HCEC 1CT (cell line): ENCODE measurements at regions not wholly inside any gene's neighbourhood (a gene's known extent, or its start where the extent isn't known, plus 50 kb on each side); places are given as distances from the start of the nearest gene placed in this dataset.
A peak's percentile ranks its signal among the peaks of the same experiment; 100 is the strongest.
"Not testable (repeated sequence)": the region's sequence is repeated elsewhere in the genome, so short reads cannot be mapped to it uniquely, and the experiment has no call there.

Experiments used
- DNase-seq: peaks from one replicate; pipeline ENCODE4 v3.0.0-alpha.2; 2017

DNA sequence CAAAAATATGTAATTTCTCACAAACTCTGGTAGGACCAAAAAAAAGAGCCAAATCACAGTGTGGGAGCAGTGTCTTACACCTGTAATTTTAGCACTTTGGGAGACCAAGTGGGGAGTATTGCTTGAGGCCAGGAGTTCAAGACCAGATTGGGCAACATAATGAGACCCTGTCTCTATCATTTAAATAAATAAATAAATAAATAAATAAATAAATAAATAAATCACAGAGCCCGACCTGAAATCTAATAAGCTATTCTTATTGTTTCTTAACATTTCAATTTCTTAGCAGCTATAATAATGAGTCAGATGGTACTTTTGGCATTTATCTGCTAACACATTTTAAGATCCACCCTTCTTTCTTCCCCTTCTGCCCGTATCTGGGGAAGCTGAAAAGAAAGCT lies 1229.6 kb downstream of the SUCLG1 start:
- DNase-seq = no peak

DNA sequence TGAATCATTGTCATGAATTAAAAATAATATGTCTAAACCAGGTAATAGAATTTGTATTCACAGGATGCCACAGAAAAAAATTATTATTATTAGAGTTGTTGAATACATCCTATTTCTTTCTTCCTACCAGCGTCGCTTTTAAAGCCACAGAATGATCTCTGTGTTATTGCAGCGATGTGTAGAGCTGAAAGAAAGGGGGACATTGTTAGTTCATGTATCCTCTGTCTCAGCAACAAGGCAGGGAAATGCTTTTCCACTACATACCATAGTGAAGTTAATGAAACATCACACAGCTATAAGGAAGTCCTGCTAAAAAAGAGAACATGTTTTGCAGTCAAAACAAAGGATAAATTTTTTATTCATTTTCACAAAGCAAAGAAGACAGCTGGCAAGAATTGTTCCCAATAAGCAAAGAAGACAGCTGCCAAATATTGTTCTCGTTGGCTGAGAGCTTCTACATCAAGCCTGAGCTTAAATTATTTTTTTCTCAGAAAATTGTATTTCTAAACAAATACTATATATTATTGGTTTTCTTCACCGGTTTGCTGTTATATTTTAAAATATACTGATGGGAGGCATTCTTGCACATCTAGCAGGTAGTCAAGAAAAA lies 1234.4 kb downstream of the SUCLG1 start:
- DNase-seq = no peak

DNA sequence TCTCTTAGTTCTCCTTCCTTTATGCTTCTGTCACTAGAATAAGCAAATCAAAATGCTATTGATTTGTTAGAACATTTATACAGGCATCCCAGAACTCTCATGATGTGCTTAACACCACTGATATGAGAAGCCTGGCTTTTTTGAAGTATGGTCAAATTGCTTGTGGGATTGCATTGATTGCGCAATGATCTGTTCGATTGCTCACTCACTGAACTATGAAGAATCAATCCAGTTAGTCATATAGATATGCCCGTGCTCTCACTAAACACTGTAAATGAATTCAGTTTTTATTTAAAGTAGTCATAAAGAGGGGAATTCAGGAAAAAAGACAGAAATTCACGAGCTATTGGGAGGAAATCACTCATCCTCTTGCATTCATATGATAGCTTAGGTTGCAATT lies 1237.8 kb downstream of the SUCLG1 start:
- DNase-seq = peak; percentile 65

DNA sequence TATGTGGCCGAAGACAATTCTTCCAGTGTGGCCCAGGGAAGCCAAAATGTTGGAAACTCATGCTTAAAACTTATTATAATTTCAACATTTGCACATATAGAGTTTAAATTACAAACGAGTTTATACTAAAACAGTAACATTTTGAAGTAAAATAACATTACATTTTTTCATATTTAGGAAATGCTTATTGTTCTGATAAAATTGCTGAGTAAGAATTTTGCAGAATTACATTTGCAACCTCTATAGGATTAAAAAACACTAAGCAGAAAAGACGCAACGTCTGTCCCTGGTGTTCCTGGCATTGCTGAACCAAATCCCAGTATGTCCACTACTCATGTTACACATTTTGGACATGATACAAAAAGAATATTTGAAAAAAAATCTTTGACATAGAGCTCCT lies 1241.2 kb downstream of the SUCLG1 start:
- DNase-seq = no peak

DNA sequence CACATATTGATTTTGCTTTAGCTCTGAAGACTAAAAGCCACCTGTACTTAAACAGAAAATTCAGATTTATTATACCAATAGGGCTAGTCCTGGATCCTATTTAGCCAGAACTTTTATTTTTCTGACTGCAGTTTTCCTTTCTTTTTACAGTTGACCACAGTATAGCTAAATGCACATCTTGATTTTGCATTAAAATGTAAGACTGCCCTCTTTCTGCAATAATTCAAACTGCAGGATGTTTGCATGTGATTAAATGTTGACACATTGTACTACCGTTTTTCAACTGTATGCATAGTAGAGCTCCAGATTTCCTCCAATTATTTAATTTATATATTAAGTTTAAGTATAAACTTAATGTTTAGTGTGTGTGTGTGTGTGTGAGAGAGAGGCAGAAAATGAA lies 1262.9 kb downstream of the SUCLG1 start:
- DNase-seq = peak; percentile 53

DNA sequence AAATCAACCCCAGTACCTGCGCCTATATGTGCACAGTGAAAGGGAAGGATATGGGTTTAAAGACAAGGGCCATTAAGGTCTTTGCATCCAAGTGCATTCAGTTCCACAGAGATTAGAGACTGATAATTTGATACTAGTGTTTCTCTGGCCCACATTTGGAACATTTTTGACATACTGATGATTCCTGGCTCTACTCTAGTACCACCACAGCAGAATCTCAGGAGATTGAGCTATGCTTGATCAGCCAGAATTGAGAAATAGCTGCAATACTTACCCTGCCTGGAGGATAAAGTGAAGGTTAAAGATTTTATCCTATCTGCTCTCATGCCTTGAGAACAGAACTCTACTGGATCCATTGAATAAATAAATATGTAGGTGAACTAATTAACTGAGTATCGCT lies 1267.8 kb downstream of the SUCLG1 start:
- DNase-seq = no peak

DNA sequence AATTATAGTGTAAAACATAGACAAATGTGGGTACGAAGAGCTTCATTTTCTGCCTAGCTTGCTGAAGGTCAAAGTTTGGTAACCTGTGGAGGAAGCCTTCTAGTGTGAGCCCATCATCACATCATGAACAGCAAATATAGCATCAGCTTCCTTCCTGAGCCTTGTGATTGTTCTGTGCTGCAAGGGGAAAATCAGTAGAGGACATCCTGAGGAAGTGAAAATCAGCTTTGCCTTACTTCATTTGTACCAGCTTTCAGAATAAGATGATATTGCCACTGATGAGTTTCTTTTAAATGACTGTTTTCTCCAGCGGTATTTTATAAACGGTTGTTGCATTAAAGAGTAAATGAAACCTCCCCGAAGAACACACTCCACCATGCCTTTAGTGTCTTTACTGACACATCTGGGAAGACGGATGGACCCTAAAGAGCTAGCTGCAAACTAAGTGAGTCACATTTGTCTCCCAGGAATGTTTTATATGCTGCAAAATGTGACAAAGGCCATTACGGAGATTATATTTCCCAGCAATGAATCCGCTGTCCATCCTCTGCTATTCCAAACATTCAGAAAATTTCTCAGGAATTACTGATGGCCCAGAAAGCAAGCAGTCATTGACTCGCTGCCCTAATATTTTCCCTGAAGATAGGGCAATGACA lies 1272.8 kb downstream of the SUCLG1 start:
- DNase-seq = no peak

DNA sequence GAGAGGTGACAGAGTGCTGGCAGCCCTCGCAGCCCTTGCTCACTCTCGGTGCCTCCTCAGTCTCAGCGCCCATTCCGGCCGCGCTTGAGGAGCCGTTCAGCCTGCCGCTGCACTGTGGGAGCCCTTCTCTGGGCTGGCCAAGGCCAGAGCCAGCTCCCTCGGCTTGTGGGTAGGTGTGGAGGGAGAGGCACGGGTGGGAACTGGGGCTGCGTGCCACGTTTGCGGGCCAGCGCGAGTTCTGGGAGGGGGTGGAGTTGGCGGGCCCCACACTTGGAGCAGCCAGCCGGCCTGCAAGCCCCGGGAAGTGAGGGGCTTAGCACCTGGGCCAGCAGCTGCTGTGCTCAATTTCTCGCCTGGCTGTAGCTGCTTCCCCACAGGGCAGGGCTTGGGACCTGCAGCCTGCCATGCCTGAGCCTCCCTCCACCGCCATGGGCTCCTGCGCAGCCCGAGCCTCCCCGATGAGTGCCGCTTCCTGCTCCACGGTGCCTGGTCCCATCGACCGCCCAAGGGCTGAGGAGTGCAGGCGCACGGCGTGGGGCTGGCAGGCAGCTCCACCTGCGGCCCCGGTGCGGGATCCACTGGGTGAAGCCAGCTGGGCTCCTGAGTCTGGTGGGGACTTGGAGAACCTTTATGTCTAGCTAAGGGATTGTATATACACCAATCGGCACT lies 1278.1 kb downstream of the SUCLG1 start:
- not testable (repeated sequence) for DNase-seq

DNA sequence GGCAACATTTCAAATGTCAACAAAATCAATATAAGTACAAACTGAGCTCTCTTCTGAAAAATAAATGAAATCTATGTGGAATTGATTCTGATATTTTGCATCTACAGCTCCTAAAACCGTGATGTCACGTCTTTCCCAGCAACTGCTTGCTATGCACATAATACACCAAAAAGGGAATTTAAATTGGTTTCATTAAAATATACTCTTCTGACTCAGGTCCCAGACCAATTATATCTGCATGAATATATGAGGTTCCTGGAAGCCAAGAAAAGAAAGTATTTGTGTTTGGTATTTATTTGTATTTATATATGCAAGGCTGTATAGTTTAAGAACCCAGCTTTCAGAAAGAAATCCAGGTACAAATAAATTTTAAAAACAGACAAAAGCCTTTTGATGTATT lies 1282.5 kb downstream of the SUCLG1 start:
- no peak for DNase-seq

DNA sequence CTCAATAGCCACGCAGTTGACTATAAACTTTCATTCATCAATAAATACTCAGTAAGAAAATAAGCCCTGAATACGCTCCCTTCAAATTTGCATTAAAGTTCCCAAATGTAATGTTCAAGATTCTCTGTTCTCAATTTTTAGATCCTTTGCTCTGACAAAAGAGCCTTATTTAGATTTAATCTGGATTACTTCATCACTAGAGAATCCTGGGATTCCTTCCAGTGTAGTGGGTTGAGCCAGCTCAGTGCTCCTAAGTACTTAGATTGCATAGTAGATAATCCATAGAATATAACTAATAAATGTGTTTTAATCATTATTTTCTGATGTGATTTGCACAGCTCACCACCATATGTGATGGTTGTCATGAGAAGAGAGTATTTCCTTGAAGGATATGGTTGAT lies 1286.2 kb downstream of the SUCLG1 start:
- DNase-seq = peak; percentile 27

DNA sequence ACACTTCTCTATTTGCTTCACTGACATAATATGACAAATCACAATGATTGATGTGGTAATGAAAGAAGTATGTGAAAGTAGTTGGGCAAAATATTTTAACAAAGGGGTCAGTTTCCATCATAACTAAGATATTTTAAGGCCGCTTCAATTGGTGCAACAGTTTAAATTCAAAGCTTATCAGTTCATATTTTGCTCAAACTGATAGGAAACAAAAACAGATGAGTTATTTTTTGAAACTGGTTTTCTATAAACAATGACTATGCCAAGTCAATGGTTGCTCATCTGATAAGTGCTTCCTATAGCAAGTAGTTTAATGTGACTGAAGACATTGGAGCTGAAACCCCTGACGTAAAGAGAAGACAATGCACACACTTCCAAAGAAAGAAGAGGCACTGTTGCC lies 1290.7 kb downstream of the SUCLG1 start:
- DNase-seq = peak; percentile 3

DNA sequence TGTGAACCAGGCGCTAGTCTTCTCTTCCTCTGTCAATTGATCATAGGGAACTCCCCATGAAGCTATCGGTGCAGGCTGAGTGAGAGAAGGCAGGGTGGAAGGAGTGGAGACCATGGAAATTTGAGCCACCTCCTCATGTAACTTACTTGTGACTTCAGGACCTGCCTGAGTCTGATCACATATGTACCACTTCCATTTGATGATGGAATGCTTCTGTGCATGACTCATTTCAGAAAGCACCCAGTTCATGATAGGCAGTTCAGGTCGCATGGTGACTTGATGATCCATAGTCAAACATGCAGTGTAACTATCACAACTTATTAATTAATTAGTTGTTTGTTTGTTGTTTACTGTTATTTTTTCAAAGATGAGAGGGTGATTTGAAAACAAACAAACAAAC lies 1296.7 kb downstream of the SUCLG1 start:
- peak; percentile 16 for DNase-seq

DNA sequence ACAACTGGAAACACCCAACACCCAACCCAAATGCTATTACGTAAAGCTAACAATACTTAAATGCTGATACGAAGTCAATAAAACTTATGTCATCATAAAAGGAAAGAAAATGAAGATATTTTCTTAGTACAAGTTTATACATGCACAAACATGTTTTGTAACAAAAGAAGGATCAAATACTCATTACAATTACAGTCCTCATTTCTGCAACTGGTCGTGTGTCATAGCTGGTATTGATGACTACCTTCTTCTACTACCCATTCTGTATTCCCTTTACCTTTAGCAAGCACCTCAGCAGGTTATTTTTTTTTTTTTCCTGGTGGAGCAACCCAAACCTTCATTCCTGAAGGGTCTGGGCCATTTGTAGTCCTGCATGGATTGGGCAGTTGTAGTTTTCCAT lies 1298.5 kb downstream of the SUCLG1 start:
- no peak for DNase-seq

DNA sequence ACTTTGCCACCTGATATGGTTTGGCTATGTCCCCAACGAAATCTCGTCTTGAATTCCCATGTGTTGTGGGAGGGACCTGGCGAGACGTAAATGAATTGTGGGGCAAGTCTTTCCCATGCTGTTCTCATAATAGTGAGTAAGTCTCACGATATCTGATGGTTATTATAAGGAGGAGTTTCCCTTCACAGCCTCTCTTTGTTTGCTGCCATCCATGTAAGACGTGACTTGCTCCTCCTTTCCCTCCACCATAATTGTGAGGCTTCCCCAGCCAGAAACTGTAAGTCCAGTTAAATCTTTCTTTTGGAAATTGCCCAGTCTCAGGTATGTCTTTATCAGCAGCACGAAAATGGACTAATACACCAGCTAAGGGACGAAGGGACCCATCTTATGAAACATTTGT lies 1303.3 kb downstream of the SUCLG1 start:
- no peak for DNase-seq

DNA sequence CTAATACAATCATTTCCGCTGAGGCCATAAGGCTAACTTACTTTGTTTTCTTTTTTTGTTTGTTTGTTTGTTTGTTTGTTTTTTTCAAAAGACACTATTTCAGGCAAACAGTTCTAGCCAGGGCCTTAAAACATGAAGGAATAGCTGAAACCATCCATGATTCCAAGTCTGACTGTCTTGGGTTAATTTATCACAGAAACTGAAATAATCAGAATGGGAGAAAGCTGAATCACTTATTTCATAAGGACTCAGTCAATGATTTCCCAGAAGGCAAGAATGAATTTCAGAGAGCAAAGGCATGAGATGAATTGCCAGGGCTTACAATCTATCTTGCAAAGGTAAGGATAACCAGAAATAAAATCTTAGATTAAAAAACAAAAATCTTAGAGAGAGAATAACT lies 1315.1 kb downstream of the SUCLG1 start:
- no peak for DNase-seq

DNA sequence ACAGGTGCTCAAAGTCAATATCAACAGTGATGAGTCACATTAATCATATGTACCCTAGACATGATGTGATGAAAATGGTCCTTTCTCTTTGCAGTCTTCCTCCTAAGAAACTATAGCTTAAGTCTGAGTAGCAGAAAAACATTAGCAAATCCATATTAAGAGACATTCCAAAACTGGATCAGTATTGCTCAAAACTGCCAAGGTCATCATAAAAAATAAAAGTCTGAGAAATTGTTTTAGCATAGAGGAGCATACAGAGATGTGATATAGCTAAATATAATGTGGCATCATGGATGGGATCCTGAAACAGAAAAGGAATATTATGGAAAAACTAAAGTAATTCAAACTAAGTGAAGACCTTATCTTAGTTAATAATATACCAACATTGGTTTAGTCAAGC lies 1316.1 kb downstream of the SUCLG1 start:
- no peak for DNase-seq

DNA sequence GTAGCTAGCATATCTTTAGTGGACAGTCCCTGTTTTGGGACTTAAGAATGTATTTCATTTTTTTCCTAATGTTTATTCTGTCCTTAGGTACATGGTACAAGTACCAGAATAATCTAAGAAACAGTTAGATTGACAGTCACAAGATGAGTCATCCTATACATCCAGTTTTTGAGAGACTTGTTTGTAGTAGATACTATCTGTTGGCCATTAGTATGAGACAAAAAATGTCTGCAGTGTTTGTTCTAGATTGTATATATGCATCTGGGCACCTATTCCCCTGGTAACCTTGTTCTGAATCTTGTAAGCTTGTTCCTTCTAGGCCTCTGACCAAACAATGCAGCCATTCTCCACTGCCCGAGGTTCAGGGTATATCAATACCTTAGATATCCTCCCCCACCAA lies 1343.5 kb downstream of the SUCLG1 start:
- no peak for DNase-seq

DNA sequence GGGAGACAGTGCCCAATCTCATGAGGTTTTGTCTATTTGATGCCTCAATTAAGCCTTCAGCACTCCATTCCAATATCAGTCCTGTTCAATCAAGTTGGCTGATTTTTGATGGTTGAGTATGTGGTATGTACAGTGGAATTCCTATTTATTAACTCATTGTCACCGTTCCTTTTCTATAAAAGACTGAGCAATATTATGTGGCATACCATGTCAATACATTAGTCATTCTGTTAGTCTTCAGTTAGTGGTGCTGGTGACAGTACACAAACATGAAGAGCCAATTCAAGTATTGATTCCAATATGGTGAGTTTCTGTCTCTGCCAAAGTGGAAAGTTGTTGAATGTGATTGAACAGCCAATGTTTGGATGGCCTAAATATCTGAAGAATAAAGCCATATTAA lies 1343.9 kb downstream of the SUCLG1 start:
- DNase-seq = no peak

DNA sequence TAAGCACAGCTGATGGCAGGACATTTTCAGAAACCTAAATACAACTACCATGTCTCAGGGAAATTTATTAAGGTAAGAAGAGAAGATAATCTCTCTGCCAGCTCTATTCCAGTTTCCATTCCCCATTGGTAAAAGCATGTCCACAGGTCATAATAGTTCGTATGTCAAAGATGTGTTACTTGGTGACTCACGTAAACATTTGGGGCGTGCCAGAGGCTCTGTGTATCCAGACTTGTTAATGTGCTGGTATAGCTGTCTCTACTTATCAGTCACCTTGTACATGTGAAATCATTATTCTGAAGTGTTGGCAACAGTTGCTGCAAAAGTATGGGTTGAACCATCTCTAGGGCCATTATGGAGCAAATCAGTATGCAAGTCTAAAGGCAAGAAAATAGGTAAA lies 1345.1 kb downstream of the SUCLG1 start:
- no peak for DNase-seq

DNA sequence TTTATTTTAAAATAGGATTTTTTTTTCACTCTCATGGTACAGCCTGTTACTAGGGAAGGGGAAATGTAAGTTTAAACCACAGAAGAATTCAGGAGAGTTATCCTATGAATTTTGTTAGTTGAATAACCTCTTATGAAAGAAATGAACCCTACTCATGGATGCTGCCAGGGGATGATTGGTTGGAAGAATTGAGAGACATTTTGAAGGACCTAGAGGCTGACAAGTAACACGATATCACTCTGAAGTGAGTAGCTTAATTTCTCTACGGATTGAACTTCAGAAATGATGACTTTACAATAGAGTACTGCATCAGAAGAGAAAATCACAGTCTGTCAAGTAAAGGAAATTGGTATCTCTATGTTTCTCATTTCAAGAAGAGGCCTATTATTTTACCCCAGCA lies 1346.2 kb downstream of the SUCLG1 start:
- no peak for DNase-seq

DNA sequence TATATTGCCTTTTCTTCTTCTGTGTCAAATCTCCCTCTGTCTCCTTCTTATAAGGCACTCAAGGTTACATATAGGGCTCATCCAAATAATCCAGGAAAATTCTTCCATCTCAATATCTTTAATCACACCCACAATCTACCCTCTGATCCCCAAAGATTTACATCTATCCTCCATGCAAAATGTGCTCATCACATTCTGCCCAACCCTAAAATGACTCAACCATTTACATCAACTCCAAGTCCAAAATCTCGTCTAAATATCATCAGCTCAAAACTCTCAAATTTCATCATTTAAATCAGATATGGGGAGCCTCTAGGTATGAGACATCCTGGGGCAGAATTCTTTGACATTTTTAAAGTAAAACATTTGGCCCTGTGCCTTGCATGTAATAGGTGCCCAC lies 1349.8 kb downstream of the SUCLG1 start:
- no peak for DNase-seq

DNA sequence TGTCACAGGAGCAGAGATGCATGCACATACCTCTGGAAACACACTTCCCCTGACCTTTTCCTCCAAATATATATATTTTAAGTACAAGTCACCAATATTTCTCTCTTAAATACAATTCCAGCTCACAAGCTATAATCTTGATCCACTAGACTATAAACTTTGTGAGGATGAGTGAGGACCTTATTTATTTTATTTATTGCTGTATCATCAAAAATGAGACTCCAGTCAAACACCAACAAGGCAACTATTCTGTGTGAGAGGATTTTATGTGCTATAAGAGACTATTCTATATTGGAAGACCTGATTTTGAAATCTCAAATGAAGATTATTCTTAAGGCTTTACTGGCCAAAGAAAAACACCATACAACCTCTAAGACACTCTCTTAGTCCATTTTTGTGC lies 1352.2 kb downstream of the SUCLG1 start:
- no peak for DNase-seq

DNA sequence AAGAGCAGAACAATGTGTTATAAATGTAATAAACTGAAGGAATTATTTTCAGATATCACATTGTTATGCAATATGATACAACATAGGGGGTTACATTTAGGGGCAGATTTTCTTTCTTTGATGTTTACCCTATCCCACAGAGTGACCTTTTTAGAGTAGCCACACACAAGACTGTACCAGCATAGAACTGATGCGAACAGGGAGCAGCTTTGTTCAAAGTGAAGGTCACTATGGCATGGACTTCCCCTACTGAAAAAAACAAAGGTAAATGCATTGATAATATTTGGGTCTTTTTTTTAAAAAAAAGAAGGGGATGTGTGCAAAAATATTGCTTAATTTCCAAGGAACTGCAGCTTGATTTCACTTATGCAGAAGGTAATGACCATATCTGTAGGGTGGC lies 1354.9 kb downstream of the SUCLG1 start:
- no peak for DNase-seq

DNA sequence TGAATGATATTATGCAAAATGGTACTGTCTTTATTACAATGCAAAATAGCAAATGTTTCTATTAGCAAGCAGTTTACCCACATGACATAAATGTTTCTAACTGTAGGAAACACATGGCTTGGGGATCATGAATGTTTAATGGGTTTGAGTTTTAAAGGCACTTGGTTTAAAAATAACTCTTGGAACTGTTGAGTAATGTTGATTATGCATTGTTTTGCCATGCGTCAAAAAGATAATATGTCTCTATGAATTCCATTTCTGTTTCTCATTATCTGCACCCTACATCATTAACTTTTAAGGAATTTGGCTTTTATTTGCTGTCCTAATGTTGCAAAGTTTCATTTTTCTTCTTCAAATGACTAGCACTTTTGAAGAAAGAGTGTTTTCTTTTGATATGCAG lies 1355.5 kb downstream of the SUCLG1 start:
- peak; percentile 95 for DNase-seq

DNA sequence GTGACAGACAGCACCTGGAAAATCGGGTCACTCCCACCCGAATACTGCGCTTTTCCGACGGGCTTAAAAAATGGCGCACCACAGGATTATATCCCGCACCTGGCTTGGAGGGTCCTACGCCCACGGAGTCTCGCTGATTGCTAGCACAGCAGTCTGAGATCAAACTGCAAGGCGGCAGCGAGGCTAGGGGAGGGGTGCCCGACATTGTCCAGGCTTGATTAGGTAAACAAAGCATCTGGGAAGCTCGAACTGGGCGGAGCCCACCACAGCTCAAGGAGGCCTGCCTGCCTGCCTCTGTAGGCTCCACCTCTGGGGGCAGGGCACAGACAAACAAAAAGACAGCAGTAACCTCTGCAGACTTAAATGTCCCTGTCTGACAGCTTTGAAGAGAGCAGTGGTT lies 1370.0 kb downstream of the SUCLG1 start:
- not testable (repeated sequence) for DNase-seq
